HEK293 (cell line): ENCODE measurements at regions not wholly inside any gene's neighbourhood (a gene's known extent, or its start where the extent isn't known, plus 50 kb on each side); places are given as distances from the start of the nearest gene placed in this dataset.
A peak's percentile ranks its signal among the peaks of the same experiment; 100 is the strongest.

Source experiments
- MEIS1 ChIP-seq: sonication (generic); formaldehyde crosslinking; IDR thresholded peaks from 2 replicates; pipeline ENCODE4 v1.8.1; 2022; ENCODE audit warnings: missing genetic modification reagents, mild to moderate bottlenecking, borderline replicate concordance
- OSR2 ChIP-seq: fragments of 450-650 bp; formaldehyde crosslinking; IDR thresholded peaks from 2 replicates; pipeline ENCODE4 v1.5.1; 2016; ENCODE audit warnings: missing biosample characterization, missing genetic modification characterization
- RBAK ChIP-seq: fragments of 450-650 bp; formaldehyde crosslinking; IDR thresholded peaks from 2 replicates; pipeline ENCODE4 v1.5.1; 2016; ENCODE audit warnings: missing biosample characterization, missing genetic modification characterization
- SP7 ChIP-seq: fragments of 450-650 bp; formaldehyde crosslinking; IDR thresholded peaks from 2 replicates; pipeline ENCODE4 v1.5.1; 2016; ENCODE audit warnings: missing biosample characterization, missing genetic modification characterization
- WT1 ChIP-seq: fragments of 450-650 bp; formaldehyde crosslinking; IDR thresholded peaks from 2 replicates; pipeline ENCODE4 v1.5.1; 2016; ENCODE audit warnings: missing biosample characterization, missing genetic modification characterization
- ZBTB21 ChIP-seq: fragments of 450-650 bp; formaldehyde crosslinking; IDR thresholded peaks from 2 replicates; pipeline ENCODE4 v1.5.1; 2017; ENCODE audit warnings: missing biosample characterization, missing genetic modification characterization
- ZFHX2 ChIP-seq: fragments of 450-650 bp; formaldehyde crosslinking; conservative IDR thresholded peaks from 2 replicates; pipeline ENCODE4 v1.5.1; 2016; ENCODE audit warnings: missing biosample characterization, missing genetic modification characterization
- ZFP3 ChIP-seq: fragments of 450-650 bp; formaldehyde crosslinking; IDR thresholded peaks from 2 replicates; pipeline ENCODE4 v1.5.1; 2016; ENCODE audit warnings: low read depth, missing biosample characterization, missing genetic modification characterization
- ZFP41 ChIP-seq: fragments of 450-650 bp; formaldehyde crosslinking; IDR thresholded peaks from 2 replicates; pipeline ENCODE4 v1.5.1; 2016; ENCODE audit warnings: missing biosample characterization, missing genetic modification characterization, borderline replicate concordance
- ZNF114 ChIP-seq: fragments of 450-650 bp; formaldehyde crosslinking; IDR thresholded peaks from 2 replicates; pipeline ENCODE4 v1.5.0; 2017; ENCODE audit warnings: missing biosample characterization, missing genetic modification characterization
- ZNF133 ChIP-seq: fragments of 450-650 bp; formaldehyde crosslinking; IDR thresholded peaks from 2 replicates; pipeline ENCODE4 v1.5.1; 2016; ENCODE audit warnings: missing biosample characterization, missing genetic modification characterization
- ZNF148 ChIP-seq: fragments of 450-650 bp; formaldehyde crosslinking; IDR thresholded peaks from 2 replicates; pipeline ENCODE4 v1.5.0; 2017; ENCODE audit warnings: missing biosample characterization, missing genetic modification characterization, borderline replicate concordance
- ZNF155 ChIP-seq: fragments of 450-650 bp; formaldehyde crosslinking; IDR thresholded peaks from 2 replicates; pipeline ENCODE4 v1.5.1; 2016; ENCODE audit warnings: missing biosample characterization, missing genetic modification characterization
- ZNF169 ChIP-seq: fragments of 450-650 bp; formaldehyde crosslinking; IDR thresholded peaks from 2 replicates; pipeline ENCODE4 v1.5.1; 2016; ENCODE audit warnings: missing biosample characterization, missing genetic modification characterization
- ZNF24 ChIP-seq: fragments of 450-650 bp; formaldehyde crosslinking; IDR thresholded peaks from 2 replicates; pipeline ENCODE4 v1.5.1; 2016; ENCODE audit warnings: missing biosample characterization, missing genetic modification characterization
- ZNF274 ChIP-seq, 2 experiments: fragments of 200-500 bp in 1 of 2; fragments of 450-650 bp in 1 of 2; sonication (Bioruptor generic) in 1 of 2; formaldehyde crosslinking in 1 of 2; IDR thresholded peaks; 2 replicates each; pipeline versions ENCODE4 v1.5.1 to v1.6.1; 2014 to 2016; ENCODE audit warnings: borderline replicate concordance in 1 of 2, inconsistent platforms in 1 of 2, low read length in 1 of 2, missing biosample characterization in 1 of 2, missing genetic modification characterization in 1 of 2
- ZNF302 ChIP-seq: fragments of 450-650 bp; formaldehyde crosslinking; IDR thresholded peaks from 2 replicates; pipeline ENCODE4 v1.5.1; 2016; ENCODE audit warnings: missing biosample characterization, missing genetic modification characterization, low read depth
- ZNF324 ChIP-seq: fragments of 450-650 bp; formaldehyde crosslinking; IDR thresholded peaks from 2 replicates; pipeline ENCODE4 v1.5.1; 2016; ENCODE audit warnings: missing biosample characterization, missing genetic modification characterization
- ZNF350 ChIP-seq: fragments of 450-650 bp; formaldehyde crosslinking; IDR thresholded peaks from 2 replicates; pipeline ENCODE4 v1.5.0; 2017; ENCODE audit warnings: missing biosample characterization, mild to moderate bottlenecking, missing genetic modification characterization
- ZNF37A ChIP-seq: fragments of 450-650 bp; IDR thresholded peaks from 2 replicates; pipeline ENCODE4 v1.5.1; 2018; ENCODE audit warnings: missing biosample characterization, missing genetic modification characterization
- ZNF426 ChIP-seq: fragments of 450-650 bp; formaldehyde crosslinking; IDR thresholded peaks from 2 replicates; pipeline ENCODE4 v1.5.1; 2017; ENCODE audit warnings: missing biosample characterization, missing genetic modification characterization, mild to moderate bottlenecking, inconsistent platforms, moderate library complexity
- ZNF433 ChIP-seq: fragments of 450-650 bp; formaldehyde crosslinking; IDR thresholded peaks from 2 replicates; pipeline ENCODE4 v1.5.1; 2016; ENCODE audit warnings: missing biosample characterization, missing genetic modification characterization, low read depth
- ZNF514 ChIP-seq: fragments of 450-650 bp; formaldehyde crosslinking; IDR thresholded peaks from 2 replicates; pipeline ENCODE4 v1.5.1; 2016; ENCODE audit warnings: missing biosample characterization, missing genetic modification characterization
- ZNF585B ChIP-seq: fragments of 450-650 bp; formaldehyde crosslinking; IDR thresholded peaks from 2 replicates; pipeline ENCODE4 v1.5.1; 2016; ENCODE audit warnings: missing biosample characterization, missing genetic modification characterization
- ZNF596 ChIP-seq: fragments of 450-650 bp; IDR thresholded peaks from 2 replicates; pipeline ENCODE4 v1.5.0; 2018; ENCODE audit warnings: missing biosample characterization, mild to moderate bottlenecking, missing genetic modification characterization, moderate library complexity
- ZNF623 ChIP-seq: fragments of 450-650 bp; formaldehyde crosslinking; IDR thresholded peaks from 2 replicates; pipeline ENCODE4 v1.5.1; 2016; ENCODE audit warnings: missing biosample characterization, missing genetic modification characterization
- ZNF830 ChIP-seq: fragments of 450-650 bp; IDR thresholded peaks from 2 replicates; pipeline ENCODE4 v1.5.0; 2018; ENCODE audit warnings: missing biosample characterization, missing genetic modification characterization, low read depth, mild to moderate bottlenecking, moderate library complexity
- ZNF843 ChIP-seq: fragments of 450-650 bp; formaldehyde crosslinking; IDR thresholded peaks from 2 replicates; pipeline ENCODE4 v1.5.1; 2016; ENCODE audit warnings: missing biosample characterization, missing genetic modification characterization
- ZXDB ChIP-seq: fragments of 450-650 bp; formaldehyde crosslinking; IDR thresholded peaks from 2 replicates; pipeline ENCODE4 v1.5.1; 2016; ENCODE audit warnings: missing biosample characterization, missing genetic modification characterization
- TF ChIP-seq, protein P1 (sequence below): fragments of 450-650 bp; formaldehyde crosslinking; IDR thresholded peaks from 2 replicates; pipeline ENCODE4 v1.5.1; 2016; ENCODE audit warnings: missing biosample characterization, missing genetic modification characterization, borderline replicate concordance
- TF ChIP-seq, protein P2 (sequence below): fragments of 450-650 bp; formaldehyde crosslinking; IDR thresholded peaks from 2 replicates; pipeline ENCODE4 v1.5.1; 2016; ENCODE audit warnings: missing biosample characterization, missing genetic modification characterization

- TF ChIP-seq ZNF169 (tag by site-specific recombination) = no peak
- no peak for TF ChIP-seq ZNF37A (tag by site-specific recombination)
- TF ChIP-seq ZNF274 (IDR thresholded peaks at IDR 0.05; ENCODE audit: low read length) = no peak
- no peak for TF ChIP-seq ZNF274 (tag by site-specific recombination; IDR thresholded peaks at IDR 0.05; ENCODE audit: borderline replicate concordance)
- TF ChIP-seq, protein P1, sequence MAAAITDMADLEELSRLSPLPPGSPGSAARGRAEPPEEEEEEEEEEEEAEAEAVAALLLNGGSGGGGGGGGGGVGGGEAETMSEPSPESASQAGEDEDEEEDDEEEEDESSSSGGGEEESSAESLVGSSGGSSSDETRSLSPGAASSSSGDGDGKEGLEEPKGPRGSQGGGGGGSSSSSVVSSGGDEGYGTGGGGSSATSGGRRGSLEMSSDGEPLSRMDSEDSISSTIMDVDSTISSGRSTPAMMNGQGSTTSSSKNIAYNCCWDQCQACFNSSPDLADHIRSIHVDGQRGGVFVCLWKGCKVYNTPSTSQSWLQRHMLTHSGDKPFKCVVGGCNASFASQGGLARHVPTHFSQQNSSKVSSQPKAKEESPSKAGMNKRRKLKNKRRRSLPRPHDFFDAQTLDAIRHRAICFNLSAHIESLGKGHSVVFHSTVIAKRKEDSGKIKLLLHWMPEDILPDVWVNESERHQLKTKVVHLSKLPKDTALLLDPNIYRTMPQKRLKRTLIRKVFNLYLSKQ (tag by site-specific recombination) = no peak
- TF ChIP-seq ZXDB = peak; percentile 78
- TF ChIP-seq RBAK (tag by site-specific recombination) = no peak
- no peak for TF ChIP-seq ZNF155 (tag by site-specific recombination)
- peak; percentile 80 for TF ChIP-seq SP7 (tag by site-specific recombination)
- no peak for TF ChIP-seq ZFHX2
- TF ChIP-seq ZNF830 = no peak
- peak; percentile 84; the same call in 1 of the 2 replicates for TF ChIP-seq ZNF24
- no peak for TF ChIP-seq ZFP41 (tag by site-specific recombination)
- no peak for TF ChIP-seq ZNF350 (tag by site-specific recombination)
- no peak for TF ChIP-seq ZNF514 (tag by site-specific recombination)
- peak; percentile 65 for TF ChIP-seq ZNF596 (tag by site-specific recombination)
- TF ChIP-seq ZNF324 (tag by site-specific recombination) = no peak
- peak; percentile 86 for TF ChIP-seq WT1 (tag by site-specific recombination)
- TF ChIP-seq OSR2 (tag by site-specific recombination) = peak; percentile 98
- TF ChIP-seq ZNF426 (tag by site-specific recombination) = no peak
- TF ChIP-seq ZNF623 (tag by site-specific recombination) = no peak
- TF ChIP-seq ZNF843 (tag by site-specific recombination) = peak; percentile 93
- TF ChIP-seq MEIS1 (CRISPR knock-in tag) = no peak
- no peak for TF ChIP-seq ZNF302 (tag by site-specific recombination)
- no peak for TF ChIP-seq ZNF133 (tag by site-specific recombination)
- TF ChIP-seq ZBTB21 (tag by site-specific recombination) = no peak
- TF ChIP-seq ZNF148 (tag by site-specific recombination) = no peak
- TF ChIP-seq, protein P2, sequence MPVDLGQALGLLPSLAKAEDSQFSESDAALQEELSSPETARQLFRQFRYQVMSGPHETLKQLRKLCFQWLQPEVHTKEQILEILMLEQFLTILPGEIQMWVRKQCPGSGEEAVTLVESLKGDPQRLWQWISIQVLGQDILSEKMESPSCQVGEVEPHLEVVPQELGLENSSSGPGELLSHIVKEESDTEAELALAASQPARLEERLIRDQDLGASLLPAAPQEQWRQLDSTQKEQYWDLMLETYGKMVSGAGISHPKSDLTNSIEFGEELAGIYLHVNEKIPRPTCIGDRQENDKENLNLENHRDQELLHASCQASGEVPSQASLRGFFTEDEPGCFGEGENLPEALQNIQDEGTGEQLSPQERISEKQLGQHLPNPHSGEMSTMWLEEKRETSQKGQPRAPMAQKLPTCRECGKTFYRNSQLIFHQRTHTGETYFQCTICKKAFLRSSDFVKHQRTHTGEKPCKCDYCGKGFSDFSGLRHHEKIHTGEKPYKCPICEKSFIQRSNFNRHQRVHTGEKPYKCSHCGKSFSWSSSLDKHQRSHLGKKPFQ (tag by site-specific recombination) = peak; percentile 62
- TF ChIP-seq ZNF433 = no peak
- TF ChIP-seq ZFP3 (tag by site-specific recombination) = no peak
- TF ChIP-seq ZNF114 (tag by site-specific recombination) = no peak
- TF ChIP-seq ZNF585B (tag by site-specific recombination) = no peak
Measured at GRCh38 chr17:70661342-70662222, 492.2 kb downstream of the KCNJ2 start (continued).
